ENCODE measurements at regions not wholly inside any gene's neighbourhood (a gene's known extent, or its start where the extent isn't known, plus 50 kb on each side); places are given as distances from the start of the nearest gene placed in this dataset.

DNA sequence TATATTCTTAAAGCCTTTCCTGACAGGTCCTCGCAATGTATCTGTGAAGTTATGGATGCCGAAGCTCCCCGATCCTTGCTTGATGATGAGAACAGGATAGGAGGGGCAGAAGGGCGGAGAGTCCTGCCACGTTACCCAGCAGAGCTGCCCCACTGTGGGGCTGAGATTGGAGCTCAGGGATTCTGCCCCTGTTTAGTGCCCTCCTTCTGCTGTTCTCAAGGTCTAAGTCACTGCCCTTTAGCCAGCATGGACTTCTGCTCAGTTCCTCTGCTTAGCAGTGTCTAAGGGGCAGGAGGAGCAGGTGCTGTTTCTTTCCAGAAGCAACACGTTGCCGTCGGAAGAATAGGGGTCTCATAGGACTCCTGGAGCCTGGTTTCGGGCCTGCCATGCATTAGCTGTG lies 164.2 kb upstream of the B3GAT1 start:
- ChIA-PET POLR2A (no interaction called here), CTCF (no interaction called here)
- no peak for DNase-seq (ENCODE audit: extremely low spot score)
- no peak for TF ChIP-seq ELF4 (IDR thresholded peaks at IDR 0.05)
- no peak for TF ChIP-seq FOXA1 (IDR thresholded peaks at IDR 0.05)
- no peak for TF ChIP-seq NFRKB (IDR thresholded peaks at IDR 0.05)
- TF ChIP-seq CTBP1 (IDR thresholded peaks at IDR 0.05; ENCODE audit: borderline replicate concordance), result no peak
- TF ChIP-seq, protein P1, sequence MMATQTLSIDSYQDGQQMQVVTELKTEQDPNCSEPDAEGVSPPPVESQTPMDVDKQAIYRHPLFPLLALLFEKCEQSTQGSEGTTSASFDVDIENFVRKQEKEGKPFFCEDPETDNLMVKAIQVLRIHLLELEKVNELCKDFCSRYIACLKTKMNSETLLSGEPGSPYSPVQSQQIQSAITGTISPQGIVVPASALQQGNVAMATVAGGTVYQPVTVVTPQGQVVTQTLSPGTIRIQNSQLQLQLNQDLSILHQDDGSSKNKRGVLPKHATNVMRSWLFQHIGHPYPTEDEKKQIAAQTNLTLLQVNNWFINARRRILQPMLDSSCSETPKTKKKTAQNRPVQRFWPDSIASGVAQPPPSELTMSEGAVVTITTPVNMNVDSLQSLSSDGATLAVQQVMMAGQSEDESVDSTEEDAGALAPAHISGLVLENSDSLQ (IDR thresholded peaks at IDR 0.05), result no peak
- TF ChIP-seq LEF1 (IDR thresholded peaks at IDR 0.05; ENCODE audit: borderline replicate concordance), result no peak
- TF ChIP-seq SUZ12 (IDR thresholded peaks at IDR 0.05), result no peak
- no peak for TF ChIP-seq FOXK2 (IDR thresholded peaks at IDR 0.05)
- no peak for TF ChIP-seq TARDBP (IDR thresholded peaks at IDR 0.05)
- TF ChIP-seq SP1 (IDR thresholded peaks at IDR 0.05), result no peak
- TF ChIP-seq FOXM1 (IDR thresholded peaks at IDR 0.05; ENCODE audit: borderline replicate concordance), result no peak
- TF ChIP-seq HDGF (IDR thresholded peaks at IDR 0.05; ENCODE audit: borderline replicate concordance), result no peak
- no peak for TF ChIP-seq L3MBTL2 (conservative IDR thresholded peaks at IDR 0.05)
- no peak for TF ChIP-seq BHLHE40 (IDR thresholded peaks at IDR 0.05; ENCODE audit: borderline replicate concordance)
- no peak for TF ChIP-seq ARNT (IDR thresholded peaks at IDR 0.05)
- no peak for TF ChIP-seq ZNF384 (IDR thresholded peaks at IDR 0.05)

DNA sequence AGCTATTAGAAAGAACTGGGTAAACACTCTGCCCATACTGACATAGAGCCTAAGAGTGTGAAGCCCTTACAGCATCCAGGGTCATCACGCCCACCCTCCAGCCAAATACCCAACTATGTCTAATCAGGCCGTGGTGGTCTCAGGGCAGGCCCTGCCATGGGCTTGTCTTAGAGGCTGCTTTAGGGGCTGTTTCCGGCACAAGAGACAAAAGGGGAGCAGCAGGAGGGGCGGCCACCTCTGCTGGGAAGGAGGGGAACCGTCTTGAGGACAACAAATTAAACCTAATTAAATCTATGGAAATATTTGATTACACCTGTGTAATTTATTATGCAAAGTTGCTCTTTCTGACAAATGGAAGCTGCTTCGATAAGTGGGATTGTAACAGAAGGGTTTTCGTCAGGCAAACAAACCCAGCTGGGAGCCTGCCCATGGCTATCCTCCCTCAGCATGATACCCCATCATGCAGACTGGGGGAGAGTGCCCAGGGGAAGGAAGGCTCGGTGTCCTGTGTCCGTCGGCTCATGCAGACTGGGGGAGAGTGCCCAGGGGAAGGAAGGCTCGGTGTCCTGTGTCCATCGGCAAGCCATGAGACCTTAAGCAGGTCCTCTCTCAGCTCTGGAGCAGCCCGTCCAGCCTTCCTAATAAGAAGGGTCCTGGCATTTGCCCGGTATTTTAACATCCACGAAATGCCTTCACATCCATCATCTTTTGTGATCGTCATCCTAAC lies 163.6 kb upstream of the B3GAT1 start:
- no peak for TF ChIP-seq ARNT (IDR thresholded peaks at IDR 0.05)
- no peak for TF ChIP-seq FOXM1 (IDR thresholded peaks at IDR 0.05; ENCODE audit: borderline replicate concordance)
- no peak for TF ChIP-seq HDGF (IDR thresholded peaks at IDR 0.05; ENCODE audit: borderline replicate concordance)
- TF ChIP-seq CTBP1 (IDR thresholded peaks at IDR 0.05; ENCODE audit: borderline replicate concordance), result no peak
- TF ChIP-seq ZNF384 (IDR thresholded peaks at IDR 0.05), result no peak
- TF ChIP-seq L3MBTL2 (conservative IDR thresholded peaks at IDR 0.05), result no peak
- no peak for TF ChIP-seq FOXK2 (IDR thresholded peaks at IDR 0.05)
- no peak for TF ChIP-seq SP1 (IDR thresholded peaks at IDR 0.05)
- POLR2A ChIA-PET, result no interaction called here
- CTCF ChIA-PET, result interaction anchor here (1.6 kb wide), 1 partner anchor 15 kb away, joined by 3 read pairs; no protein-coding TSS in a partner anchor
- DNase-seq (ENCODE audit: extremely low spot score), result no peak

DNA sequence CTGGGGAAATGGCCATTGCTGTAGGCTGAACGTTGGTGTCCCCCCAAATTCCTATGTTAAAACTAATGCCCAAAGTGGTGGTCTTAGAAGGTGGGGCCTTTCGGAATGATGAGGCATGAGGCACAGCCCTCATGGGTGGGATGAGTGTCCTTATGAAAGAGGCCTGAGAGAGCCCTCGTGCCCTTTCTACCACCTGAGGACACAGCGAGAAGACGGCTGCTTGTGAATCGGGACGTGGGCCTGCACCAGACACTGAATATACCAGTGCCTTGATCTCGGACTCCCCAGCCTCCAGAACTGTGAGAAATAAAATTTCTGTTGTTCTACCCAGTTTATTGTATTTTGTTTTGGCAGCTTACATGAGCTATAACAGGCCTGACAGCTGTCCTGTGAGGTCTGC lies 162.9 kb upstream of the B3GAT1 start:
- POLR2A ChIA-PET, result no interaction called here
- no peak for DNase-seq (ENCODE audit: extremely low spot score)
- no peak for TF ChIP-seq SP1 (IDR thresholded peaks at IDR 0.05)
- no peak for TF ChIP-seq L3MBTL2 (conservative IDR thresholded peaks at IDR 0.05)
- TF ChIP-seq FOXK2 (IDR thresholded peaks at IDR 0.05), result no peak
- no peak for TF ChIP-seq ARNT (IDR thresholded peaks at IDR 0.05)
- no peak for TF ChIP-seq FOXA1 (IDR thresholded peaks at IDR 0.05)
- no peak for TF ChIP-seq NFRKB (IDR thresholded peaks at IDR 0.05)
- no peak for TF ChIP-seq TARDBP (IDR thresholded peaks at IDR 0.05)
- no peak for TF ChIP-seq ELF4 (IDR thresholded peaks at IDR 0.05)
- TF ChIP-seq, protein P1 (IDR thresholded peaks at IDR 0.05), result no peak
- no peak for TF ChIP-seq SUZ12 (IDR thresholded peaks at IDR 0.05)

DNA sequence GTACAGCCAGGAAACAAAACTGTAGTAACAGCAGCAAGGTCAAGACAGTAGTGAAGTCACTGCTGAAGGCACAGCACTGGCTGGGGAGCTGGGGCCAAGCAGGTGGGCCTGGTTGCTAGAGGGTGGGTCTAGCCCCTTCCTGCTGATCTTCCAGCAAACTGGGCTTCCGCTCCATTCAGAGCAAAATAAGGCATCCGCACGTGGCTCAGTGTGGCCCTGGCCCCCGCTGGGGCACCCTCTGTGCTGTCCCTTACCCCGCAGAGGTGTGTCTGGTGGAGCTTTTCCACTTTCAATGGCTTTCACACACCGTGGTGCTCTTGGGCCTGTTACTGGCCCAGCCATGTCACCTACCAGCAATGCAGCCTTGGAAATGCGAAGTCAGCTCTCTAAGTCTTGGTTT lies 162.4 kb upstream of the B3GAT1 start:
- no peak for DNase-seq (ENCODE audit: extremely low spot score)
- ChIA-PET POLR2A (no interaction called here), CTCF (interaction anchor here (1.6 kb wide), 1 partner anchor 13 kb away, joined by 3 read pairs; no protein-coding TSS in a partner anchor)
- no peak for TF ChIP-seq ELF4 (IDR thresholded peaks at IDR 0.05)
- no peak for TF ChIP-seq SP1 (IDR thresholded peaks at IDR 0.05)
- no peak for TF ChIP-seq LEF1 (IDR thresholded peaks at IDR 0.05; ENCODE audit: borderline replicate concordance)
- no peak for TF ChIP-seq TARDBP (IDR thresholded peaks at IDR 0.05)
- TF ChIP-seq ZNF384 (IDR thresholded peaks at IDR 0.05), result no peak
- TF ChIP-seq ARNT (IDR thresholded peaks at IDR 0.05), result no peak
- TF ChIP-seq HDGF (IDR thresholded peaks at IDR 0.05; ENCODE audit: borderline replicate concordance), result no peak
- TF ChIP-seq NFRKB (IDR thresholded peaks at IDR 0.05), result no peak
- TF ChIP-seq FOXK2 (IDR thresholded peaks at IDR 0.05), result no peak
- TF ChIP-seq FOXM1 (IDR thresholded peaks at IDR 0.05; ENCODE audit: borderline replicate concordance), result no peak

More for the DNA sequence above, 162.9 kb upstream of the B3GAT1 start:
- CTCF ChIA-PET, result interaction anchor here (1.6 kb wide), 1 partner anchor 14 kb away, joined by 3 read pairs; no protein-coding TSS in a partner anchor

DNA sequence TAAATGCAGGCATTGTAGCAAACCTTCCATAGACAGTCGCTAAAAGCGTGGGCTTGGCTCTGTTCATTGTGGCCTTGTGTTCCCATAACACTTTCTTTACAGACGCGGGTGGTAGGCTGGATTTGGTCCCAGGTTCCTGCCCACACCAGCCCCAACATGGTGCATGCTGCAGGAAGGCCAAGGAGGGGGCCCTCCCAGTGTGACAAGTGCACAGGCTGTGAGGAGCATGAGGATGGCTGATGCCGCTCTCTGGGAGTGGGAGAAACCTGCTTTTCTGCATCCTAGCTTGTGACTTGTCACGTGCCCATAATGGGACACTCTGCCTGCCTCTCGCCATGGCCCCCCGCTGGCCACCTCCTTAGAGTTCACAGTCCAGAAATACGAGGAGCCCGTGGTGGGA lies 161.8 kb upstream of the B3GAT1 start:
- ChIA-PET CTCF (interaction anchor here (0.6 to 1.6 kb wide), 2 partner anchors 13 kb away, joined by 3 to 4 read pairs; no protein-coding TSS in a partner anchor), POLR2A (no interaction called here)
- DNase-seq (ENCODE audit: extremely low spot score), result no peak
- no peak for TF ChIP-seq NFRKB (IDR thresholded peaks at IDR 0.05)
- no peak for TF ChIP-seq FOXA1 (IDR thresholded peaks at IDR 0.05)

DNA sequence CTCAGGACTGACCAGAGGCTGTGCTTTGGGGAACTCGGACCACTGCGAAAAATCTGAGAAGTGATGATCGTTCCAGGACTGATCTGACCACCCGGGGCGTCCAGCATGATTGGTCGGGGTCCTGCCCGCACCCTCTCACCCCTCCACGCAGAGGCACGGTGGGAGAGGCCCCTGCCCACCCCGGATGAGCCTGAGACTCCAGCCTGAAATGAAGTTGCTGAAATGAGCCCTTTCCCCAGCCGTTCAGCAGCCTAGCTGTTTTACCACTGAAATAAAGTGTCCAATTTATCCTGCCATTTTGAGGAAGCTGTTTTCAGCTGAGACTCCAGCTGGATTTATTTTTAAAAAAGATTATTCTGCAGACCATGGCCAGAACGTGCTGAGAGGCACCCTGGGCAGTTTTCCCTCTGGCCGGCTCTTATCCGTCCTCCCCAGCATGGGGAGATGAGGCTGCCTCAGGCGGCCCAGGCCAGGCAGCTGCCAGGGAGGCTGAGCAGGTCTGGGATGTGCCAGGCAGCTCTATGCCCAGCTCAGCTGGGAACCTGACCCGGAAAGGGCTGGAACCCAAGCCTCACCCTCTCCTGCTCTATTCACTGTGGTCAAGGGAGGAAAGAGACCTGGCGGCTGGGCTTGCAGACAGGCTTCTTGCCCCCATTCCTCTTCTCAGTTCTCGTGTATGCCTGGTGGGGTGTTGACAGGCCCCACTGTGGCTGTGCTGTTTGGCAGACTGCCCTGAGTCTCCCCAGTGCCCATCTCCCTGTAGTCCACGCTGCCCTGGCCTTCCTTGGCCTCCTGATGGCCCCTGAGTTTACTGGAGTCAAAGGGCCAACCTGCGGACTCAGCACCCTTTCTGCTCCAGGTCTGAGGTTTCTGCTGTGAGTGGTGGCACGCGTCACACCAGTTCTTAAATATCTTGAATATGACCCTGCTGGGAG lies 161.0 kb upstream of the B3GAT1 start:
- DNase-seq (ENCODE audit: extremely low spot score), result no peak
- POLR2A ChIA-PET, result no interaction called here
- CTCF ChIA-PET, result interaction anchor here (0.6 kb wide), 1 partner anchor 14 kb away, joined by 4 read pairs; no protein-coding TSS in a partner anchor
- TF ChIP-seq SUZ12 (IDR thresholded peaks at IDR 0.05), result no peak
- no peak for TF ChIP-seq NFRKB (IDR thresholded peaks at IDR 0.05)
- TF ChIP-seq ELF4 (IDR thresholded peaks at IDR 0.05), result no peak
- TF ChIP-seq FOXM1 (IDR thresholded peaks at IDR 0.05; ENCODE audit: borderline replicate concordance), result no peak
- no peak for TF ChIP-seq CTBP1 (IDR thresholded peaks at IDR 0.05; ENCODE audit: borderline replicate concordance)
- TF ChIP-seq LEF1 (IDR thresholded peaks at IDR 0.05; ENCODE audit: borderline replicate concordance), result no peak
- no peak for TF ChIP-seq ZNF384 (IDR thresholded peaks at IDR 0.05)
- no peak for TF ChIP-seq FOXA1 (IDR thresholded peaks at IDR 0.05)
- TF ChIP-seq HDGF (IDR thresholded peaks at IDR 0.05; ENCODE audit: borderline replicate concordance), result no peak
- no peak for TF ChIP-seq SP1 (IDR thresholded peaks at IDR 0.05)
